ENCODE measurements at regions not wholly inside any gene's neighbourhood (a gene's known extent, or its start where the extent isn't known, plus 50 kb on each side); places are given as distances from the start of the nearest gene placed in this dataset.

DNA sequence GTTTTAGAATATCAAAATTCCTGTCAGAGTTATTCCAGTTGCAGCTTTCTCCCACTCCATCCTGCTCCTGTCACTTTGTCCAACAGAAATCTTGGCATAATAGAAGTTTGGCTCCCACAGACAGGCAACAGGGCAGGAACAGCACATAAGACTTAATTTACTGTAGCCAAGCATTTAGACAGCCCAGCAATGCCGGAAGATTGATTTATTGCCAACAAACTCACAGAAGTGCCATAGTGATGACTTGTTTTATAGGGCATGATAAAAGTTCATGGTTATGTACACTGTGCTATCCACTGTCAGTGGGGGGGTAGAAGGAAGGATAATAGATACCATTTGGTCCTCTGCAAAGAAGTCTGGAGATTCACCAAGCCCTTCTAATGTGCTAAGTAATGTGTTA, 98.3 kb upstream of the CBLB start:
- no peak for ATAC-seq (ENCODE audit: low FRiP score in 2 of 2)
- H3K4me3 ChIP-seq = no peak overlapping the region
- peaks cover 0 to 12% (median 6%) of the 10 kb centered on the region in 4 donors for H3K9me3 ChIP-seq
- no peaks in the 10 kb centered on the region for H3K36me3 ChIP-seq
- no peak for DNase-seq
- 54 to 71% methylated on average over 1 of the region's 1 CpG for WGBS, 2 donors
- H3K4me1 ChIP-seq = no peaks in the 10 kb centered on the region
- no peak overlapping the region for H3K27ac ChIP-seq
- no peaks in the 10 kb centered on the region for H3K27me3 ChIP-seq
- TF ChIP-seq CTCF (IDR thresholded peaks at IDR 0.05) (no peak), POLR2A (IDR thresholded peaks at IDR 0.05) (no peak), EP300 (IDR thresholded peaks at IDR 0.05) (no peak), POLR2AphosphoS5 (IDR thresholded peaks at IDR 0.05) (no peak)

- Histone ChIP-seq H3K27ac (no peak overlapping the region), H3K27me3 (no peaks in the 10 kb centered on the region), H3K9me3 (peaks cover 0 to 13% (median 7%) of the 10 kb centered on the region in 4 donors), H3K36me3 (no peaks in the 10 kb centered on the region), H3K4me1 (no peaks in the 10 kb centered on the region), H3K4me3 (no peak overlapping the region)
- TF ChIP-seq POLR2AphosphoS5 (IDR thresholded peaks at IDR 0.05) (peak in 1 of 2 donors; percentile 19), EP300 (IDR thresholded peaks at IDR 0.05) (no peak)
- DNase-seq = peak in 1 of 2 donors; percentile 54
- peak in 1 of 2 donors; percentile 62 for ATAC-seq (ENCODE audit: low FRiP score in 2 of 2)
- WGBS, 2 donors = 10 to 13% methylated on average over 1 of the region's 1 CpG
Observed at GRCh38 chr3:105970283-105970682, 101.5 kb upstream of the CBLB start.

- Histone ChIP-seq H3K4me3 (no peak overlapping the region), H3K9me3 (peaks cover 0 to 13% (median 7%) of the 10 kb centered on the region in 4 donors), H3K27me3 (no peaks in the 10 kb centered on the region), H3K27ac (no peak overlapping the region), H3K4me1 (no peaks in the 10 kb centered on the region), H3K36me3 (no peaks in the 10 kb centered on the region)
- no peak for TF ChIP-seq POLR2AphosphoS5 (IDR thresholded peaks at IDR 0.05)
- no peak for TF ChIP-seq POLR2A (IDR thresholded peaks at IDR 0.05)
- TF ChIP-seq EP300 (IDR thresholded peaks at IDR 0.05) = no peak
- TF ChIP-seq CTCF (IDR thresholded peaks at IDR 0.05) = no peak
- 0% methylated on average over 1 of the region's 1 CpG for WGBS, 2 donors
- no peak for DNase-seq
- ATAC-seq (ENCODE audit: low FRiP score in 2 of 2) = no peak
Observed at GRCh38 chr3:105972069-105972468, 103.3 kb upstream of the CBLB start.

- DNase-seq (no peak), ATAC-seq (ENCODE audit: low FRiP score in 2 of 2) (no peak)
- H3K36me3 ChIP-seq = no peaks in the 10 kb centered on the region
- H3K27ac ChIP-seq = no peak overlapping the region
- H3K4me3 ChIP-seq = no peak overlapping the region
- H3K27me3 ChIP-seq = no peaks in the 10 kb centered on the region
- no peaks in the 10 kb centered on the region for H3K4me1 ChIP-seq
- H3K9me3 ChIP-seq = peaks cover 0 to 13% (median 7%) of the 10 kb centered on the region in 4 donors
- 89 to 93% methylated on average over 2 of the region's 2 CpGs for WGBS, 2 donors
- TF ChIP-seq CTCF (IDR thresholded peaks at IDR 0.05) = no peak
- no peak for TF ChIP-seq POLR2AphosphoS5 (IDR thresholded peaks at IDR 0.05)
- TF ChIP-seq EP300 (IDR thresholded peaks at IDR 0.05) = no peak
- no peak for TF ChIP-seq POLR2A (IDR thresholded peaks at IDR 0.05)
Observed at GRCh38 chr3:105974381-105974780, 105.6 kb upstream of the CBLB start.

- whole genome bisulfite sequencing, 2 donors = 68 to 84% methylated on average over 2 of the region's 2 CpGs
- Histone ChIP-seq H3K27ac (no peak overlapping the region), H3K27me3 (no peaks in the 10 kb centered on the region), H3K4me3 (no peak overlapping the region), H3K36me3 (no peaks in the 10 kb centered on the region), H3K4me1 (no peaks in the 10 kb centered on the region), H3K9me3 (peaks cover 0 to 11% (median 7%) of the 10 kb centered on the region in 4 donors)
- no peak for ATAC-seq (ENCODE audit: low FRiP score in 2 of 2)
- no peak for DNase-seq
- no peak for TF ChIP-seq POLR2A (IDR thresholded peaks at IDR 0.05)
- TF ChIP-seq POLR2AphosphoS5 (IDR thresholded peaks at IDR 0.05) = no peak
Observed at GRCh38 chr3:105976196-105976595, 107.4 kb upstream of the CBLB start.

DNA sequence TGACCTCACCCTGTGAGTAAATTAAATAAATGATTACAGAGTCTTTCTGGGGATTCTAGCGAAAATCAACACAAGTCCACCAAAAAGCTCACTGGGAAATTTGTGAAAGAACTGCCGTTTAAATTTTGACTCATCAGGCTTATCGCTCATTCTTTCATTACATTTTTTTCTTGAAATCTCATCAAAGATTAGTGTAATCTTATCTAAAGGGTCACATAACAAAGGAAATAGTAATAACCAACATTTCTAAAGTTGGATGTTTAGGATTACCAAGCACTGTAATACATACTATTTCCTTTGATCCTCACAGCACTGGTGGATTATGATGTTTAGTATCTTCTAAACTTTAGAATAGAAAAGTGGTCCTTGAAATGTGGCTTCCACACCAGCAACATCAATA, 111.1 kb upstream of the CBLB start:
- Histone ChIP-seq H3K9me3 (no peaks in the 10 kb centered on the region), H3K36me3 (no peaks in the 10 kb centered on the region), H3K27ac (no peak overlapping the region), H3K4me3 (no peak overlapping the region), H3K4me1 (no peaks in the 10 kb centered on the region), H3K27me3 (no peaks in the 10 kb centered on the region)
- TF ChIP-seq EP300 (IDR thresholded peaks at IDR 0.05) (no peak), CTCF (IDR thresholded peaks at IDR 0.05) (no peak), POLR2A (IDR thresholded peaks at IDR 0.05) (no peak), POLR2AphosphoS5 (IDR thresholded peaks at IDR 0.05) (no peak)
- WGBS, 2 donors = 62 to 79% methylated on average over 3 of the region's 3 CpGs
- DNase-seq (no peak), ATAC-seq (ENCODE audit: low FRiP score in 2 of 2) (no peak)

Data from upper lobe of left lung (tissue), 6 donors.